MM.1S (cell line): ENCODE measurements at regions not wholly inside any gene's neighbourhood (a gene's known extent, or its start where the extent isn't known, plus 50 kb on each side); places are given as distances from the start of the nearest gene placed in this dataset.

Source experiments
- EZH2 ChIP-seq: fragments of 300-600 bp; sonication (generic); optimal IDR thresholded peaks from 2 replicates; pipeline ENCODE3; 2017; ENCODE audit warnings: low read depth, mild to moderate bottlenecking, antibody characterized with exemption, low read length, mixed read lengths
- TF ChIP-seq, protein P1 (sequence below): fragments of 300-600 bp; sonication (generic); IDR thresholded peaks from 2 replicates; pipeline ENCODE4 v1.5.1; 2016; ENCODE audit warnings: antibody characterized with exemption, low read length, mixed read lengths

- TF ChIP-seq, protein P1, sequence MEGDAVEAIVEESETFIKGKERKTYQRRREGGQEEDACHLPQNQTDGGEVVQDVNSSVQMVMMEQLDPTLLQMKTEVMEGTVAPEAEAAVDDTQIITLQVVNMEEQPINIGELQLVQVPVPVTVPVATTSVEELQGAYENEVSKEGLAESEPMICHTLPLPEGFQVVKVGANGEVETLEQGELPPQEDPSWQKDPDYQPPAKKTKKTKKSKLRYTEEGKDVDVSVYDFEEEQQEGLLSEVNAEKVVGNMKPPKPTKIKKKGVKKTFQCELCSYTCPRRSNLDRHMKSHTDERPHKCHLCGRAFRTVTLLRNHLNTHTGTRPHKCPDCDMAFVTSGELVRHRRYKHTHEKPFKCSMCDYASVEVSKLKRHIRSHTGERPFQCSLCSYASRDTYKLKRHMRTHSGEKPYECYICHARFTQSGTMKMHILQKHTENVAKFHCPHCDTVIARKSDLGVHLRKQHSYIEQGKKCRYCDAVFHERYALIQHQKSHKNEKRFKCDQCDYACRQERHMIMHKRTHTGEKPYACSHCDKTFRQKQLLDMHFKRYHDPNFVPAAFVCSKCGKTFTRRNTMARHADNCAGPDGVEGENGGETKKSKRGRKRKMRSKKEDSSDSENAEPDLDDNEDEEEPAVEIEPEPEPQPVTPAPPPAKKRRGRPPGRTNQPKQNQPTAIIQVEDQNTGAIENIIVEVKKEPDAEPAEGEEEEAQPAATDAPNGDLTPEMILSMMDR, result no peak
- no peak for TF ChIP-seq EZH2
Observed at GRCh38 chr6:148212366-148212765, 130.3 kb upstream of the SASH1 start.
